ENCODE measurements at regions not wholly inside any gene's neighbourhood (a gene's known extent, or its start where the extent isn't known, plus 50 kb on each side); places are given as distances from the start of the nearest gene placed in this dataset.

DNA sequence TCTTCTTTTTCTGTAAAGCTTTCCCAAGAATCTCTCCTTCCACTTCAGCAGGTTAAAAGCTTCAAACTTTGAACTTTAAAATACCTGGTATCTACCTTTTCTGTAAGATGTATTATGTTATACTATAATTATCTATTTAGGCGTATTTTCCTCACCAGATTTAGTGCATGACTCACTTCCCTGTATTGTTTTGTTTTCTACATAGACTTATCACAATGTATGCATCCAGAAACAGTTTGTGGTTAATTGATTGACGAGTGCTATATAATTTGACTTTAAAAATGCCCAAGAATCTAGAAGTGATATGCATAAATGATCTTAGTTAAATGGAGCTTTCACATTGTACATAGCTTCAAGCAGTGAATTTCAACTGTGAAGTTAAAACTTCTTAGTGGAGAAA is 473.9 kb upstream of the CDH2 start:
- no peak overlapping the region for H3K27ac Mint-ChIP-seq
- Histone ChIP-seq H3K79me2 (ENCODE audit: control insufficient read depth, insufficient read depth, low read length) (no peaks in the 10 kb centered on the region), H3K9ac (ENCODE audit: low read length) (no peak overlapping the region), H3K36me3 (replicated peaks in 1 of 2; ENCODE audit: control extremely low read depth in 1 of 2, control insufficient read depth in 1 of 2, extremely low read depth in 1 of 2, insufficient read depth in 2 of 2, low read length in 1 of 2) (no peaks in the 10 kb centered on the region), H3K27ac (ENCODE audit: low read length in 2 of 2) (no peak overlapping the region), H3K27me3 (replicated peaks in 1 of 4; ENCODE audit: control extremely low read depth in 1 of 4, control insufficient read depth in 3 of 4, insufficient read depth in 4 of 4, low read length in 3 of 4) (no peaks in the 10 kb centered on the region), H2AFZ (ENCODE audit: insufficient read depth, low read depth, low read length, poor library complexity, severe bottlenecking) (no peak overlapping the region), H3K9me3 (ENCODE audit: control extremely low read depth in 1 of 3, control insufficient read depth in 2 of 3, insufficient read depth in 1 of 3, low read length in 2 of 3) (peaks cover 0 to 10% (median 0%) of the 10 kb centered on the region in 3 donors), H4K20me1 (ENCODE audit: control insufficient read depth, insufficient read depth, low read length, poor library complexity, severe bottlenecking) (no peaks in the 10 kb centered on the region), H3K4me3 (ENCODE audit: control extremely low read depth in 1 of 5, extremely low read depth in 1 of 5, insufficient read depth in 1 of 5, low read depth in 2 of 5, low read length in 4 of 5) (no peak overlapping the region), H3K4me2 (replicated peaks; ENCODE audit: low read depth, low read length, poor library complexity, severe bottlenecking) (no peak overlapping the region), H3K4me1 (ENCODE audit: control insufficient read depth in 2 of 2, insufficient read depth in 2 of 2, low read length in 2 of 2) (no peaks in the 10 kb centered on the region)
- intact Hi-C loops (cut with micrococcal nuclease), result no loop called here
- no peak for DNase-seq
- TF ChIP-seq CTCF (IDR thresholded peaks at IDR 0.05), result no peak
- no peak for TF ChIP-seq EZH2 (IDR thresholded peaks at IDR 0.05; ENCODE audit: borderline replicate concordance, insufficient read depth, low read depth, low read length, poor library complexity, severe bottlenecking)
- ATAC-seq (ENCODE audit: low read depth), result no peak
- CTCF ChIA-PET, result no interaction called here
- H3K9me3 Mint-ChIP-seq (ENCODE audit: insufficient read depth), result peaks cover 4% of the 10 kb centered on the region
- H3K4me3 Mint-ChIP-seq, result no peak overlapping the region
- no peaks in the 10 kb centered on the region for H3K4me1 Mint-ChIP-seq
- POLR2A ChIA-PET, result no interaction called here
- H3K27me3 Mint-ChIP-seq, result no peaks in the 10 kb centered on the region
- no CpG with 5 or more reads among the region's 2 CpGs for whole genome bisulfite sequencing (ENCODE audit: insufficient coverage)

DNA sequence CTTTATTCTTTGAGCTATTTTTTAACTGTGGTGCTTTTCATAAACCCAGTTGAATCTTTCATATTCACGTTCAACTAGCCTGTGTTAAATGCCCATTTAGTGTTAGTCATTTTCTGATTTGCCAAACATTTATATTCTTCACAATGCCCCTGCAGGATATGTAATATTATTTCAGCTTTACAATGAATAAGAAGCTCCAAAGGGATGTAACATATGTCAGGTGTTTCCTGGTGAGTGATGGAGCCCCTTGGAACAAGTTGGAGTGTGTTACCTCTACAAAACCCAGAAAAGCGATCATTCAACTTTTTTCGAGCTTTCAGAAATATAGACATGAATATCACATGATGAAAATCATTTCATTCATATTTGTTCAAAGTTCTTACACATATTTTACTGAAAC is 471.0 kb upstream of the CDH2 start:
- no peak overlapping the region for H3K4me3 Mint-ChIP-seq
- Histone ChIP-seq H3K79me2 (ENCODE audit: control insufficient read depth, insufficient read depth, low read length) (no peaks in the 10 kb centered on the region), H3K4me2 (replicated peaks; ENCODE audit: low read depth, low read length, poor library complexity, severe bottlenecking) (no peak overlapping the region), H2AFZ (ENCODE audit: insufficient read depth, low read depth, low read length, poor library complexity, severe bottlenecking) (no peak overlapping the region), H3K27ac (ENCODE audit: low read length in 2 of 2) (no peak overlapping the region), H4K20me1 (ENCODE audit: control insufficient read depth, insufficient read depth, low read length, poor library complexity, severe bottlenecking) (no peaks in the 10 kb centered on the region), H3K4me1 (ENCODE audit: control insufficient read depth in 2 of 2, insufficient read depth in 2 of 2, low read length in 2 of 2) (no peaks in the 10 kb centered on the region), H3K9me3 (ENCODE audit: control extremely low read depth in 1 of 3, control insufficient read depth in 2 of 3, insufficient read depth in 1 of 3, low read length in 2 of 3) (peaks cover 0 to 8% (median 0%) of the 10 kb centered on the region in 3 donors), H3K4me3 (ENCODE audit: control extremely low read depth in 1 of 5, extremely low read depth in 1 of 5, insufficient read depth in 1 of 5, low read depth in 2 of 5, low read length in 4 of 5) (no peak overlapping the region), H3K36me3 (replicated peaks in 1 of 2; ENCODE audit: control extremely low read depth in 1 of 2, control insufficient read depth in 1 of 2, extremely low read depth in 1 of 2, insufficient read depth in 2 of 2, low read length in 1 of 2) (no peaks in the 10 kb centered on the region), H3K27me3 (replicated peaks in 1 of 4; ENCODE audit: control extremely low read depth in 1 of 4, control insufficient read depth in 3 of 4, insufficient read depth in 4 of 4, low read length in 3 of 4) (no peaks in the 10 kb centered on the region), H3K9ac (ENCODE audit: low read length) (no peak overlapping the region)
- intact Hi-C loops (cut with micrococcal nuclease), result no loop called here
- no peak for DNase-seq
- no peaks in the 10 kb centered on the region for H3K27me3 Mint-ChIP-seq
- no CpG with 5 or more reads among the region's 3 CpGs for WGBS (ENCODE audit: insufficient coverage)
- no peak for TF ChIP-seq CTCF (IDR thresholded peaks at IDR 0.05)
- no peak for TF ChIP-seq EZH2 (IDR thresholded peaks at IDR 0.05; ENCODE audit: borderline replicate concordance, insufficient read depth, low read depth, low read length, poor library complexity, severe bottlenecking)
- no peak overlapping the region for H3K27ac Mint-ChIP-seq
- H3K9me3 Mint-ChIP-seq (ENCODE audit: insufficient read depth), result no peaks in the 10 kb centered on the region
- POLR2A ChIA-PET, result no interaction called here
- no peak for ATAC-seq (ENCODE audit: low read depth)
- CTCF ChIA-PET, result no interaction called here
- H3K4me1 Mint-ChIP-seq, result no peaks in the 10 kb centered on the region

All from B cell (primary cell).